GM06990 (cell line): ENCODE measurements at regions not wholly inside any gene's neighbourhood (a gene's known extent, or its start where the extent isn't known, plus 50 kb on each side); places are given as distances from the start of the nearest gene placed in this dataset.

ENCODE experiments used
- DNase-seq: peaks from one replicate; pipeline ENCODE4 v3.0.0-alpha.2; 2011; ENCODE audit not compliant: insufficient read length; ENCODE audit errors: extremely low read depth
- H3K27me3 ChIP-seq: replicated peaks from 2 replicates; pipeline ENCODE4 v1.6.0; 2011; ENCODE audit warnings: low read length; ENCODE audit not compliant: control insufficient read depth, insufficient read depth
- H3K36me3 ChIP-seq: 2 replicates; pipeline ENCODE4 v1.5.1; 2011; ENCODE audit warnings: low read length; ENCODE audit not compliant: control insufficient read depth, insufficient read depth
- H3K4me3 ChIP-seq: replicated peaks from 2 replicates; pipeline ENCODE4 v1.5.1; 2011; ENCODE audit warnings: low read depth, mild to moderate bottlenecking, control low read depth, low read length
- TF ChIP-seq, protein P1 (sequence below): IDR thresholded peaks from 2 replicates; pipeline ENCODE4 v1.5.1; 2011; ENCODE audit warnings: low read length, control low read depth, mild to moderate bottlenecking, inconsistent platforms; ENCODE audit not compliant: insufficient read depth, poor library complexity, severe bottlenecking

DNA sequence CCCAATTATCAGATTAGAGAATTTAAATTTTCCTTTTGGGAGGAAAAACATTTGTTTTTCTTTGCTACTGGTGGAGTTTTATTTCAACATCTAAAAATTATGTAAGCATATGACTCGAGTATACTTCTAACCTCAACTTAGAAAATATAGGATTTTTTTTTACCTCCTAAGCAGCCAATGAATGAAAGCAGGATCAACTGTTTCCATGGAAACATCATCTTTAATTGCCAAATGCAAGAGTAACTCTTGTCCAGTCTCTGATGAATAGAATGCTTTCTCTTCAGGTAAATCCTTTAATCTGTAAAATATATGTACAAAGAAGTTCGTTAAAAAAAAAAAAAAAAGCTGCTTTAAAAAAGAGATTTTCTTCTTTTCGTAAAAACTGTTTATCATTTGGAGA is 93.6 kb downstream of the CNTN3 start:
- TF ChIP-seq, protein P1, sequence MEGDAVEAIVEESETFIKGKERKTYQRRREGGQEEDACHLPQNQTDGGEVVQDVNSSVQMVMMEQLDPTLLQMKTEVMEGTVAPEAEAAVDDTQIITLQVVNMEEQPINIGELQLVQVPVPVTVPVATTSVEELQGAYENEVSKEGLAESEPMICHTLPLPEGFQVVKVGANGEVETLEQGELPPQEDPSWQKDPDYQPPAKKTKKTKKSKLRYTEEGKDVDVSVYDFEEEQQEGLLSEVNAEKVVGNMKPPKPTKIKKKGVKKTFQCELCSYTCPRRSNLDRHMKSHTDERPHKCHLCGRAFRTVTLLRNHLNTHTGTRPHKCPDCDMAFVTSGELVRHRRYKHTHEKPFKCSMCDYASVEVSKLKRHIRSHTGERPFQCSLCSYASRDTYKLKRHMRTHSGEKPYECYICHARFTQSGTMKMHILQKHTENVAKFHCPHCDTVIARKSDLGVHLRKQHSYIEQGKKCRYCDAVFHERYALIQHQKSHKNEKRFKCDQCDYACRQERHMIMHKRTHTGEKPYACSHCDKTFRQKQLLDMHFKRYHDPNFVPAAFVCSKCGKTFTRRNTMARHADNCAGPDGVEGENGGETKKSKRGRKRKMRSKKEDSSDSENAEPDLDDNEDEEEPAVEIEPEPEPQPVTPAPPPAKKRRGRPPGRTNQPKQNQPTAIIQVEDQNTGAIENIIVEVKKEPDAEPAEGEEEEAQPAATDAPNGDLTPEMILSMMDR, result no peak
- Histone ChIP-seq H3K36me3 (no peaks in the 10 kb centered on the region), H3K27me3 (no peaks in the 10 kb centered on the region), H3K4me3 (no peak overlapping the region)
- DNase-seq, result no peak

- Histone ChIP-seq H3K36me3 (no peaks in the 10 kb centered on the region), H3K4me3 (no peak overlapping the region), H3K27me3 (no peaks in the 10 kb centered on the region)
- TF ChIP-seq, protein P1, result no peak
- no peak for DNase-seq
These were observed 95.8 kb downstream of the CNTN3 start for GRCh38 chr3:74518610-74519009.

- DNase-seq, result no peak
- TF ChIP-seq, protein P1, result no peak
- Histone ChIP-seq H3K4me3 (no peak overlapping the region), H3K36me3 (no peaks in the 10 kb centered on the region), H3K27me3 (no peaks in the 10 kb centered on the region)
These were observed 98.4 kb downstream of the CNTN3 start for GRCh38 chr3:74516019-74516418.

GRCh38 chr3:74515451-74515850 is 99.0 kb downstream of the CNTN3 start:
- DNase-seq, result no peak
- no peaks in the 10 kb centered on the region for H3K27me3 ChIP-seq
- no peaks in the 10 kb centered on the region for H3K36me3 ChIP-seq
- H3K4me3 ChIP-seq, result no peak overlapping the region
- TF ChIP-seq, protein P1, result no peak

- Histone ChIP-seq H3K36me3 (no peaks in the 10 kb centered on the region), H3K4me3 (no peak overlapping the region), H3K27me3 (no peaks in the 10 kb centered on the region)
- TF ChIP-seq, protein P1, result no peak
- DNase-seq, result no peak
These were observed 103.4 kb downstream of the CNTN3 start for GRCh38 chr3:74511078-74511477.

DNA sequence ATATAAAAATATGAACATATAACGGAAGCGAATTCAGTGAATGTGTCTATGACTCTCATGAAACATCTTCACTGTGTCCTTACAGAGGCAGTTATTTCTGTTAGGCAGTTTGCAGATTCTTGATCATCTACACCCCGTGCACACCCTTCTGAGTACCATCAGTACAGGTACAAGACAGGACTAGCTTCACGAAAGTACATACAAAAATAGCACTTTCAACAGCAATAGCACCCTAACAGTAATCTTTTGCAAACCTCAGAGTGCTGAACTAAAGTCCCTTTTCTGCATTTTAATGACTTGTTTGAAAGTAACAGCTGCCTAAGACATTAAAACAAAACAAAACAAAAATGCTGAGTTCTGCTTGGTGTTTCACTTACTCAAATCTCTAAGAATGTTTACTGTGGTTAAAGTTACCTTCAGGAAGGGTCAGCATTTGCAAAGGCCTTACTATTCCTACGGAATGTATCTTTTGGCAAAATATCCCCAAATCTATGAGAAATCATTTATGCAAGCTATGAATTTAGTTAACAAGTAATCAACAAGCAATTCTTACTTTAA is 104.1 kb downstream of the CNTN3 start:
- DNase-seq, result no peak
- no peak overlapping the region for H3K4me3 ChIP-seq

More for the DNA sequence above, 104.1 kb downstream of the CNTN3 start:
- no peaks in the 10 kb centered on the region for H3K27me3 ChIP-seq
- TF ChIP-seq, protein P1, result no peak
- H3K36me3 ChIP-seq, result no peaks in the 10 kb centered on the region
